ENCODE measurements at regions not wholly inside any gene's neighbourhood (a gene's known extent, or its start where the extent isn't known, plus 50 kb on each side); places are given as distances from the start of the nearest gene placed in this dataset.

- no peak overlapping the region for H3K27ac ChIP-seq
Measured at GRCh38 chr7:114795475-114795874, 126.4 kb upstream of the MDFIC start.

GRCh38 chr7:114799628-114800028, 122.3 kb upstream of the MDFIC start:
- DNase-seq (ENCODE audit: extremely low spot score in 2 of 2): no peak

More at GRCh38 chr7:114795475-114795874, 126.4 kb upstream of the MDFIC start:
- no peaks in the 10 kb centered on the region for H3K27me3 ChIP-seq
- no peak for TF ChIP-seq POLR2AphosphoS5 (IDR thresholded peaks at IDR 0.05; ENCODE audit: insufficient read depth in 1 of 2, low read depth in 1 of 2)
- TF ChIP-seq POLR2A (IDR thresholded peaks at IDR 0.05): no peak
- TF ChIP-seq CTCF (IDR thresholded peaks at IDR 0.05): no peak
- no peaks in the 10 kb centered on the region for H3K36me3 ChIP-seq
- intact Hi-C loops (cut with DNase I): no loop called here
- no peaks in the 10 kb centered on the region for H3K4me1 ChIP-seq
- H3K4me3 ChIP-seq: no peak overlapping the region
- H3K9me3 ChIP-seq: no peaks in the 10 kb centered on the region
- no peak for DNase-seq (ENCODE audit: extremely low spot score in 2 of 2)

GRCh38 chr7:114802632-114803031, 119.3 kb upstream of the MDFIC start:
- TF ChIP-seq POLR2A (IDR thresholded peaks at IDR 0.05) (no peak), POLR2AphosphoS5 (IDR thresholded peaks at IDR 0.05; ENCODE audit: insufficient read depth in 1 of 2, low read depth in 1 of 2) (no peak), CTCF (IDR thresholded peaks at IDR 0.05) (no peak)
- Histone ChIP-seq H3K4me1 (no peaks in the 10 kb centered on the region), H3K27me3 (no peaks in the 10 kb centered on the region), H3K36me3 (no peaks in the 10 kb centered on the region), H3K4me3 (no peak overlapping the region), H3K27ac (no peak overlapping the region), H3K9me3 (no peaks in the 10 kb centered on the region)
- intact Hi-C loops (cut with DNase I): no loop called here
- no peak for DNase-seq (ENCODE audit: extremely low spot score in 2 of 2)

More at GRCh38 chr7:114799628-114800028, 122.3 kb upstream of the MDFIC start:
- H3K4me1 ChIP-seq: no peaks in the 10 kb centered on the region
- H3K4me3 ChIP-seq: no peak overlapping the region
- no peaks in the 10 kb centered on the region for H3K27me3 ChIP-seq
- H3K9me3 ChIP-seq: no peaks in the 10 kb centered on the region
- H3K27ac ChIP-seq: no peak overlapping the region
- H3K36me3 ChIP-seq: no peaks in the 10 kb centered on the region
- intact Hi-C loops (cut with DNase I): no loop called here
- TF ChIP-seq POLR2A (IDR thresholded peaks at IDR 0.05) (no peak), POLR2AphosphoS5 (IDR thresholded peaks at IDR 0.05; ENCODE audit: insufficient read depth in 1 of 2, low read depth in 1 of 2) (no peak), CTCF (IDR thresholded peaks at IDR 0.05) (no peak)

- Histone ChIP-seq H3K27ac (no peak overlapping the region), H3K9me3 (no peaks in the 10 kb centered on the region), H3K27me3 (no peaks in the 10 kb centered on the region), H3K4me1 (no peaks in the 10 kb centered on the region), H3K4me3 (no peak overlapping the region), H3K36me3 (no peaks in the 10 kb centered on the region)
- TF ChIP-seq POLR2AphosphoS5 (IDR thresholded peaks at IDR 0.05; ENCODE audit: insufficient read depth in 1 of 2, low read depth in 1 of 2): no peak
- TF ChIP-seq POLR2A (IDR thresholded peaks at IDR 0.05): no peak
- no peak for TF ChIP-seq CTCF (IDR thresholded peaks at IDR 0.05)
- DNase-seq (ENCODE audit: extremely low spot score in 2 of 2): no peak
- intact Hi-C loops (cut with DNase I): no loop called here
Measured at GRCh38 chr7:114806590-114807162, 115.2 kb upstream of the MDFIC start.

GRCh38 chr7:114812570-114812969, 109.3 kb upstream of the MDFIC start:
- no peaks in the 10 kb centered on the region for H3K27me3 ChIP-seq
- no peaks in the 10 kb centered on the region for H3K9me3 ChIP-seq
- no peaks in the 10 kb centered on the region for H3K4me1 ChIP-seq
- TF ChIP-seq CTCF (IDR thresholded peaks at IDR 0.05): no peak
- no peak for TF ChIP-seq POLR2AphosphoS5 (IDR thresholded peaks at IDR 0.05; ENCODE audit: insufficient read depth in 1 of 2, low read depth in 1 of 2)
- no peak for TF ChIP-seq POLR2A (IDR thresholded peaks at IDR 0.05)
- H3K36me3 ChIP-seq: no peaks in the 10 kb centered on the region
- no peak overlapping the region for H3K27ac ChIP-seq
- DNase-seq (ENCODE audit: extremely low spot score in 2 of 2): no peak
- no peak overlapping the region for H3K4me3 ChIP-seq
- intact Hi-C loops (cut with DNase I): no loop called here

Measured in vagina (tissue), 2 donors.